NT2/D1 (cell line): ENCODE measurements at regions not wholly inside any gene's neighbourhood (a gene's known extent, or its start where the extent isn't known, plus 50 kb on each side); places are given as distances from the start of the nearest gene placed in this dataset.

Experiments used
- SUZ12 ChIP-seq: IDR thresholded peaks from 2 replicates; pipeline ENCODE4 v1.6.1; 2011; ENCODE audit not compliant: insufficient read length, insufficient read depth; ENCODE audit errors: extremely low read depth
- YY1 ChIP-seq: IDR thresholded peaks from 2 replicates; pipeline ENCODE4 v1.6.1; 2011; ENCODE audit not compliant: insufficient read length, insufficient read depth
- ZNF274 ChIP-seq: IDR thresholded peaks from 2 replicates; pipeline ENCODE4 v1.6.1; 2011; ENCODE audit warnings: mild to moderate bottlenecking, low read depth, low read length

DNA sequence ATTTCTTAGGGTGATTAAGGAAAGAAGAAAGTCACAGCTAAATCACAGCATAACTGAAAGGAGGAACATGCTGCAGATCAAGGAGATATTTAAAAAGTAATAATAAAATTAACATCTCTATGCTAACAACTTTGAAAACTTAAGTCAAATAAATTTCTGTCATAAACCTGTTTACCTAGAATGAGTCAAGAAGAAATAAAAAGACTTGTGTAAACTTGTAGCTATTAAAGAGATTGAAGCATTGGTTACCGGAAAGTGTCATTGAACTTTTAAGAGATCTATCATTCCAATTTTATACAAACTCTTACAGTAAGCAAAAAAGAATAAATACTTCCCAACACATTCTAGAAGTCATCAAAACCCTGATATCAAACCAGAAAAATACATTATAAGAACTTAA, 520.1 kb upstream of the SYT4 start:
- TF ChIP-seq YY1 (no peak), ZNF274 (no peak), SUZ12 (no peak)
